ENCODE measurements at regions not wholly inside any gene's neighbourhood (a gene's known extent, or its start where the extent isn't known, plus 50 kb on each side); places are given as distances from the start of the nearest gene placed in this dataset.

DNA sequence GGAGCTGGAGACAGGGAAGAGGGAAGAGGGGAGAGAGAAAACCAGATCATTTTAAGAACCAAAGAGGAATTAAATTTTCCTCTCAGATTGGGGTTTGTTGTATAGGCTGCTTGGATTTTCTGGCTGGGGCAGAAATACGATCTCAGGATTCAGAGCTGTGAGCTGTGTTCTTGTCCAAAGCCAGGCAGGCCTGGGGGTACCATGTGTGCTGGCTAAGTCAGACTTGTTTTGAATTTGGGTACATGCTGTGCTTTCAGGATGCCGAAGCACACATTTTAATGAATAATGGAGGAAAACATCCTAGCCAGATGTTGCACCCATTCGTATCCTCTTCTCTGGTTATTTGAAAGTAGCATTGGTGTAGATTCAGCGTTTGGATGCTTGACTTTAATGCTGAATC lies 170.3 kb upstream of the PODXL start:
- ChIA-PET CTCF (no interaction called here), POLR2A (no interaction called here)
- BruUV-seq (replicated peaks) = no TSS peak
- no peaks in the 10 kb centered on the region for H3K9me3 ChIP-seq (replicated peaks; ENCODE audit: control insufficient read depth, insufficient read depth, low read length)
- no peaks in the 10 kb centered on the region for H3K9me1 ChIP-seq (replicated peaks; ENCODE audit: control insufficient read depth, extremely low read depth, insufficient read depth, low read length)
- H3K27me3 ChIP-seq (ENCODE audit: control insufficient read depth in 2 of 2, insufficient read depth in 2 of 2, low read length in 2 of 2) = peaks cover 0 to 1% of the 10 kb centered on the region in 2 experiments
- TF ChIP-seq JUN (IDR thresholded peaks at IDR 0.05; ENCODE audit: borderline replicate concordance, insufficient read depth, insufficient read length, low read depth) = no peak
- TF ChIP-seq, protein P1, sequence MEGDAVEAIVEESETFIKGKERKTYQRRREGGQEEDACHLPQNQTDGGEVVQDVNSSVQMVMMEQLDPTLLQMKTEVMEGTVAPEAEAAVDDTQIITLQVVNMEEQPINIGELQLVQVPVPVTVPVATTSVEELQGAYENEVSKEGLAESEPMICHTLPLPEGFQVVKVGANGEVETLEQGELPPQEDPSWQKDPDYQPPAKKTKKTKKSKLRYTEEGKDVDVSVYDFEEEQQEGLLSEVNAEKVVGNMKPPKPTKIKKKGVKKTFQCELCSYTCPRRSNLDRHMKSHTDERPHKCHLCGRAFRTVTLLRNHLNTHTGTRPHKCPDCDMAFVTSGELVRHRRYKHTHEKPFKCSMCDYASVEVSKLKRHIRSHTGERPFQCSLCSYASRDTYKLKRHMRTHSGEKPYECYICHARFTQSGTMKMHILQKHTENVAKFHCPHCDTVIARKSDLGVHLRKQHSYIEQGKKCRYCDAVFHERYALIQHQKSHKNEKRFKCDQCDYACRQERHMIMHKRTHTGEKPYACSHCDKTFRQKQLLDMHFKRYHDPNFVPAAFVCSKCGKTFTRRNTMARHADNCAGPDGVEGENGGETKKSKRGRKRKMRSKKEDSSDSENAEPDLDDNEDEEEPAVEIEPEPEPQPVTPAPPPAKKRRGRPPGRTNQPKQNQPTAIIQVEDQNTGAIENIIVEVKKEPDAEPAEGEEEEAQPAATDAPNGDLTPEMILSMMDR (IDR thresholded peaks at IDR 0.05; ENCODE audit: extremely low read depth in 1 of 2, insufficient read depth in 1 of 2, low read depth in 1 of 2, low read length in 2 of 2) = no peak
- TF ChIP-seq, protein P2, sequence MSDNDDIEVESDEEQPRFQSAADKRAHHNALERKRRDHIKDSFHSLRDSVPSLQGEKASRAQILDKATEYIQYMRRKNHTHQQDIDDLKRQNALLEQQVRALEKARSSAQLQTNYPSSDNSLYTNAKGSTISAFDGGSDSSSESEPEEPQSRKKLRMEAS (IDR thresholded peaks at IDR 0.05; ENCODE audit: insufficient read depth, insufficient read length) = no peak
- TF ChIP-seq MYC (IDR thresholded peaks at IDR 0.05; ENCODE audit: low read depth, low read length) = no peak
- no peak for TF ChIP-seq EZH2 (IDR thresholded peaks at IDR 0.05; ENCODE audit: borderline replicate concordance, low read depth, low read length, severe bottlenecking)
- TF ChIP-seq POLR2A (IDR thresholded peaks at IDR 0.05; ENCODE audit: low read depth, low read length) = no peak
- TF ChIP-seq FOS (IDR thresholded peaks at IDR 0.05; ENCODE audit: borderline replicate concordance, insufficient read depth, low read length) = no peak
- no peak for TF ChIP-seq POLR2AphosphoS5 (IDR thresholded peaks at IDR 0.05; ENCODE audit: insufficient read depth, low read depth, low read length)
- no peak for TF ChIP-seq GATA2 (IDR thresholded peaks at IDR 0.05; ENCODE audit: insufficient read depth, insufficient read length, low read depth, low read length)
- H3K9ac ChIP-seq (replicated peaks; ENCODE audit: extremely low read depth, insufficient read depth, low read length) = no peak overlapping the region
- no peaks in the 10 kb centered on the region for H3K4me1 ChIP-seq (ENCODE audit: control insufficient read depth, extremely low read depth, insufficient read depth, low read length)
- DNase-seq (ENCODE audit: low read depth, low spot score) = no peak
- no peak overlapping the region for H3K4me2 ChIP-seq (ENCODE audit: insufficient read depth, low read length)
- dilution Hi-C loops (cut with MboI; ENCODE audit: extremely low pct_ligation_motif_present, low sequenced_read_pairs) = no loop called here
- no peak overlapping the region for H2AFZ ChIP-seq (ENCODE audit: low read depth, low read length)
- no peaks in the 10 kb centered on the region for H3K79me2 ChIP-seq (ENCODE audit: control insufficient read depth, insufficient read depth, low read length)
- H3K27ac ChIP-seq (ENCODE audit: insufficient read depth, low read depth, low read length) = no peak overlapping the region
- H3K4me3 ChIP-seq (replicated peaks in 1 of 3; ENCODE audit: insufficient read depth in 1 of 3, low read depth in 1 of 3, low read length in 3 of 3) = no peak overlapping the region
- no peaks in the 10 kb centered on the region for H3K36me3 ChIP-seq (ENCODE audit: control insufficient read depth in 2 of 2, extremely low read depth in 1 of 2, insufficient read depth in 2 of 2, low read length in 2 of 2)
- no peaks in the 10 kb centered on the region for H4K20me1 ChIP-seq (replicated peaks; ENCODE audit: control insufficient read depth, extremely low read depth, insufficient read depth, low read length)
- FAIRE-seq = no peak
- intact Hi-C loops (cut with micrococcal nuclease) = no loop called here
